ENCODE measurements at regions not wholly inside any gene's neighbourhood (a gene's known extent, or its start where the extent isn't known, plus 50 kb on each side); places are given as distances from the start of the nearest gene placed in this dataset.

- TF ChIP-seq CREB1 (IDR thresholded peaks at IDR 0.05; ENCODE audit: low read depth) (no peak), ZBTB7A (IDR thresholded peaks at IDR 0.05; ENCODE audit: low read depth) (no peak), FOXM1 (IDR thresholded peaks at IDR 0.05; ENCODE audit: borderline replicate concordance, low read depth) (no peak), RAD21 (IDR thresholded peaks at IDR 0.05; ENCODE audit: low read depth) (no peak), TAF1 (IDR thresholded peaks at IDR 0.05; ENCODE audit: low read depth) (no peak), CEBPB (IDR thresholded peaks at IDR 0.05) (no peak)
- TF ChIP-seq, protein P1, sequence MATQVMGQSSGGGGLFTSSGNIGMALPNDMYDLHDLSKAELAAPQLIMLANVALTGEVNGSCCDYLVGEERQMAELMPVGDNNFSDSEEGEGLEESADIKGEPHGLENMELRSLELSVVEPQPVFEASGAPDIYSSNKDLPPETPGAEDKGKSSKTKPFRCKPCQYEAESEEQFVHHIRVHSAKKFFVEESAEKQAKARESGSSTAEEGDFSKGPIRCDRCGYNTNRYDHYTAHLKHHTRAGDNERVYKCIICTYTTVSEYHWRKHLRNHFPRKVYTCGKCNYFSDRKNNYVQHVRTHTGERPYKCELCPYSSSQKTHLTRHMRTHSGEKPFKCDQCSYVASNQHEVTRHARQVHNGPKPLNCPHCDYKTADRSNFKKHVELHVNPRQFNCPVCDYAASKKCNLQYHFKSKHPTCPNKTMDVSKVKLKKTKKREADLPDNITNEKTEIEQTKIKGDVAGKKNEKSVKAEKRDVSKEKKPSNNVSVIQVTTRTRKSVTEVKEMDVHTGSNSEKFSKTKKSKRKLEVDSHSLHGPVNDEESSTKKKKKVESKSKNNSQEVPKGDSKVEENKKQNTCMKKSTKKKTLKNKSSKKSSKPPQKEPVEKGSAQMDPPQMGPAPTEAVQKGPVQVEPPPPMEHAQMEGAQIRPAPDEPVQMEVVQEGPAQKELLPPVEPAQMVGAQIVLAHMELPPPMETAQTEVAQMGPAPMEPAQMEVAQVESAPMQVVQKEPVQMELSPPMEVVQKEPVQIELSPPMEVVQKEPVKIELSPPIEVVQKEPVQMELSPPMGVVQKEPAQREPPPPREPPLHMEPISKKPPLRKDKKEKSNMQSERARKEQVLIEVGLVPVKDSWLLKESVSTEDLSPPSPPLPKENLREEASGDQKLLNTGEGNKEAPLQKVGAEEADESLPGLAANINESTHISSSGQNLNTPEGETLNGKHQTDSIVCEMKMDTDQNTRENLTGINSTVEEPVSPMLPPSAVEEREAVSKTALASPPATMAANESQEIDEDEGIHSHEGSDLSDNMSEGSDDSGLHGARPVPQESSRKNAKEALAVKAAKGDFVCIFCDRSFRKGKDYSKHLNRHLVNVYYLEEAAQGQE (IDR thresholded peaks at IDR 0.05; ENCODE audit: low read depth): no peak
Observed at GRCh38 chr13:106302011-106302410, 233.5 kb downstream of the EFNB2 start.
